BJ (cell line): ENCODE measurements at regions not wholly inside any gene's neighbourhood (a gene's known extent, or its start where the extent isn't known, plus 50 kb on each side); places are given as distances from the start of the nearest gene placed in this dataset.

Experiments used
- CTCF ChIA-PET: fragments of 350-600 bp; formaldehyde crosslinking; extraction: SDS; loops from one replicate; lab custom pipeline; 2021; ENCODE audit warnings: antibody characterized with exemption, inconsistent platforms; lab: Yijun Ruan, JAX
- POLR2A ChIA-PET: fragments of 300-600 bp; sonication (Branson Sonifier 250); formaldehyde crosslinking; extraction: SDS; loops from one replicate; lab custom pipeline; 2021; ENCODE audit warnings: antibody characterized with exemption; lab: Charles Lee
- DNase-seq: peaks from one replicate; pipeline ENCODE4 v3.0.0-alpha.2; 2011; ENCODE audit warnings: low read depth
- H3K27me3 ChIP-seq: 2 replicates; pipeline ENCODE4 v1.6.0; 2011; ENCODE audit warnings: low read length; ENCODE audit not compliant: control insufficient read depth, insufficient read depth
- H3K36me3 ChIP-seq: 2 replicates; pipeline ENCODE4 v1.5.1; 2011; ENCODE audit warnings: low read length; ENCODE audit not compliant: control insufficient read depth, insufficient read depth
- H3K4me3 ChIP-seq: 2 replicates; pipeline ENCODE4 v1.5.1; 2011; ENCODE audit warnings: low read depth, mild to moderate bottlenecking, control low read depth, low read length
- TF ChIP-seq, protein P1 (sequence below): IDR thresholded peaks from 2 replicates; pipeline ENCODE4 v1.5.1; 2011; ENCODE audit warnings: low read depth, mild to moderate bottlenecking, control low read depth, inconsistent platforms, low read length, moderate library complexity; ENCODE audit not compliant: insufficient read depth

DNA sequence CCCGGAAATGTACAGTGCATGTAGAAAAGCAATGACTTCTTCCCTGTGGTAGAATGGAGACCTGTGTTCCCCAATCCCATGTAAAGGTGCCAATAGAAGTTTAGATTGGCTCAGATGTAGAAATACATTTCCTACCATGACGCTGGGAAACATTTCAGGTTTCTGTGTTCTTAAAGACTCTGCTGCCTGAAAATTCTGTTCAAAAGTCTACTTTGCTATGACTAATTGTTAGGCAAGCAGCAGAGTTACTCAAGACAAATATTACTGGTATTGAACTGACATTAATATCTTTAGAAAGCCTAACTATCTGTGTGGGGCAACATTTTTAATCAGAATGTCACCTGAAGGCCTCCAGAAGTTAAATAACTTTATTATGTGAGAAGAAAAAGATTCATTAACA is 75.5 kb upstream of the ELL2 start:
- DNase-seq = no peak
- H3K36me3 ChIP-seq = no peaks in the 10 kb centered on the region
- H3K4me3 ChIP-seq = no peak overlapping the region
- TF ChIP-seq, protein P1, sequence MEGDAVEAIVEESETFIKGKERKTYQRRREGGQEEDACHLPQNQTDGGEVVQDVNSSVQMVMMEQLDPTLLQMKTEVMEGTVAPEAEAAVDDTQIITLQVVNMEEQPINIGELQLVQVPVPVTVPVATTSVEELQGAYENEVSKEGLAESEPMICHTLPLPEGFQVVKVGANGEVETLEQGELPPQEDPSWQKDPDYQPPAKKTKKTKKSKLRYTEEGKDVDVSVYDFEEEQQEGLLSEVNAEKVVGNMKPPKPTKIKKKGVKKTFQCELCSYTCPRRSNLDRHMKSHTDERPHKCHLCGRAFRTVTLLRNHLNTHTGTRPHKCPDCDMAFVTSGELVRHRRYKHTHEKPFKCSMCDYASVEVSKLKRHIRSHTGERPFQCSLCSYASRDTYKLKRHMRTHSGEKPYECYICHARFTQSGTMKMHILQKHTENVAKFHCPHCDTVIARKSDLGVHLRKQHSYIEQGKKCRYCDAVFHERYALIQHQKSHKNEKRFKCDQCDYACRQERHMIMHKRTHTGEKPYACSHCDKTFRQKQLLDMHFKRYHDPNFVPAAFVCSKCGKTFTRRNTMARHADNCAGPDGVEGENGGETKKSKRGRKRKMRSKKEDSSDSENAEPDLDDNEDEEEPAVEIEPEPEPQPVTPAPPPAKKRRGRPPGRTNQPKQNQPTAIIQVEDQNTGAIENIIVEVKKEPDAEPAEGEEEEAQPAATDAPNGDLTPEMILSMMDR = no peak
- ChIA-PET POLR2A (no interaction called here), CTCF (no interaction called here)
- no peaks in the 10 kb centered on the region for H3K27me3 ChIP-seq

- DNase-seq = no peak
- TF ChIP-seq, protein P1 = no peak
- CTCF ChIA-PET = no interaction called here
- Histone ChIP-seq H3K27me3 (no peaks in the 10 kb centered on the region), H3K4me3 (no peak overlapping the region), H3K36me3 (no peaks in the 10 kb centered on the region)
- POLR2A ChIA-PET = interaction anchor here (0.6 kb wide), 1 partner anchor 128 kb away, joined by 3 read pairs; no protein-coding TSS in a partner anchor
These were observed 74.7 kb upstream of the ELL2 start for GRCh38 chr5:96036301-96036700.

GRCh38 chr5:96035796-96036195 is 74.1 kb upstream of the ELL2 start:
- DNase-seq = no peak
- H3K27me3 ChIP-seq = no peaks in the 10 kb centered on the region
- H3K36me3 ChIP-seq = no peaks in the 10 kb centered on the region
- CTCF ChIA-PET = no interaction called here
- POLR2A ChIA-PET = interaction anchor here (0.6 kb wide), 1 partner anchor 127 kb away, joined by 3 read pairs; no protein-coding TSS in a partner anchor
- TF ChIP-seq, protein P1 = no peak
- H3K4me3 ChIP-seq = no peak overlapping the region

DNA sequence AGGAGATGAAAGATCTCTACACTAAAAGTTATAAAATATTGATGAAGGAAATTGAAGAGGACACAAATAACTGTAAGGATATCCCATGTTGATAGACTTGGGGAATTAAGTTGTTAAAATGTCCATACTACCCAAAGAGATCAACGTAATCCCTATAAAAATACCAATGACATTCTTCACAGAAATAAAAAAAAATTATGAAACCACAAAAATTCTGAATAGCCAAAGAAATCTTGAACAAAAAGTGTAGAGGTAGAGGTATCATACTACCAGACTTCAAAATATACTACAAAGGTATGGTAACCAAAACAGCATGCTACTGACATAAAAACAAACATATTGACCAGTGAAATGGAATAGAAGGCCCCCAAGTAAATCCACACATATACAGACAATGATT is 71.5 kb upstream of the ELL2 start:
- DNase-seq = no peak
- CTCF ChIA-PET = no interaction called here
- Histone ChIP-seq H3K27me3 (no peaks in the 10 kb centered on the region), H3K4me3 (no peak overlapping the region), H3K36me3 (no peaks in the 10 kb centered on the region)
- POLR2A ChIA-PET = no interaction called here
- TF ChIP-seq, protein P1 = no peak

DNA sequence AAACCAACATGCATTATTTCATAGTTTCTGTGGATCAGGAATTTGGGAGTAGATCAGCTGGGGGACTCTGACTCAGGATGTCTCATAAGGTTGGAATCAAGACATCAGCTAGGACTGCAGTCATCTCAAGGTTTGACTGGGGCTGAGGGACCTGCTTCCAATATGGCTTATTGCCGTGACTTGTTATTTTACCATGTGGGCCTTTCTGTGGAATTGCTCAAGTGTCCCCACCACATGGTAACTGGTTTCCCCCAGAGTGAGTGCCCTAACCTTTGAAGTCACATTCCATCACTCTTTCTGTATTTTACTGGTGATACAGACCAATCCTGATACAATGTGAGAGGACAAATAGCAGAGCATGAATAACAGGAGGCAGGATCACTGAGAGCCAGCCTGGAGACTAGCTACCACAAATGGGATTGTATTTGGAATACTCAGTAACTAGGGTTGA is 70.2 kb upstream of the ELL2 start:
- ChIA-PET CTCF (interaction anchor here (0.6 to 0.8 kb wide), 2 partner anchors 21 to 132 kb away, joined by 3 read pairs; no protein-coding TSS in a partner anchor), POLR2A (interaction anchor here (1.1 kb wide), 1 partner anchor 74 kb away, joined by 4 read pairs; no protein-coding TSS in a partner anchor)
- DNase-seq = peak; percentile 81
- Histone ChIP-seq H3K27me3 (no peaks in the 10 kb centered on the region), H3K4me3 (no peak overlapping the region), H3K36me3 (no peaks in the 10 kb centered on the region)
- TF ChIP-seq, protein P1 = no peak
